ENCODE measurements at regions not wholly inside any gene's neighbourhood (a gene's known extent, or its start where the extent isn't known, plus 50 kb on each side); places are given as distances from the start of the nearest gene placed in this dataset.

DNA sequence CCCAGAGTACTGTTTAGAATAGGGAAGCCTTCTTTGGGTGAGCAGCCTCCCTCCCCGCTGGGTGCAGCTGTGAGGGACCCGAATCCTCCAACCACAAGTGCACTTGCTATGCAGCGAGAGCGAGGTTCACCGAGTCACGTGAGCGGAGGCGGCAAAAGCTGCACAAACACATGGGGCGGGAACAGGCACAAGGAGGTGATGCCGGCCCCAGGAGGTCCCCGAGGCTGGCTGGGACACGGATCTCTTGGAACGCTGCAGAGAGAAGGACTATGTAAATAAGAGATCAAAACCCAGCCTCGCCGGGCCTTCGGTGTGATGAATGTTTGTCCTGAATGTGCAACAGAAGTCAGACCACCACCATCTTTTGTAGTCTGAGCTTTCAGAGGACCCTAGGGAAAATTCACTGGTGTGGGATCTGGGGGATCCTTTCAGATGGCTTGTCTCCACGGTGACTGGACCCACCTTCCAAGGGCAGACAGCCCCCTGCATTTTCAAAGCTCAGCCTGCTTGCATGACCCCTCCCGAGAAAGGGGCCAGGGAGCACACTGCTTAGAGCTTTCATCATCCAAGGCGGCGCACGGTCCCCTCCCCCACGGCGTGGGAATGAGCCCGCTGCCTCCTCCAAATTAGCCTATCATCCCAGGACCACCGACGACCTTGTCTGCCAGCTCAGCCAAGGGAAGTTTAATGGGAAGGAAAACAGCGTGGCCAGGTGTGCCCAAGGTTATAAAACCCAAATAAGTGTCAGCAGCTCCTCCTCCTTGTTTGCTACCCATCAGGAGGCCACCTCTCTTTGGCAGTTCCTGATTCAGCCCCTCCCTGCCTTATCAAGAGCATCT lies 327.7 kb downstream of the CXCL12 start:
- TF ChIP-seq TAF1 (IDR thresholded peaks at IDR 0.05; ENCODE audit: borderline replicate concordance, insufficient read depth, low read length): no peak
- no peak for TF ChIP-seq SIN3A (IDR thresholded peaks at IDR 0.05; ENCODE audit: borderline replicate concordance, insufficient read depth, low read length)
- no peak for TF ChIP-seq POLR2AphosphoS5 (IDR thresholded peaks at IDR 0.05; ENCODE audit: low read depth, low read length)
- no peak for TF ChIP-seq FOXP2 (optimal IDR thresholded peaks at IDR 0.05; ENCODE audit: borderline replicate concordance, extremely low read depth, extremely low read length, insufficient read depth)
- no peak for TF ChIP-seq REST (IDR thresholded peaks at IDR 0.05; ENCODE audit: insufficient read depth in 1 of 2, low read depth in 2 of 2, low read length in 2 of 2)

DNA sequence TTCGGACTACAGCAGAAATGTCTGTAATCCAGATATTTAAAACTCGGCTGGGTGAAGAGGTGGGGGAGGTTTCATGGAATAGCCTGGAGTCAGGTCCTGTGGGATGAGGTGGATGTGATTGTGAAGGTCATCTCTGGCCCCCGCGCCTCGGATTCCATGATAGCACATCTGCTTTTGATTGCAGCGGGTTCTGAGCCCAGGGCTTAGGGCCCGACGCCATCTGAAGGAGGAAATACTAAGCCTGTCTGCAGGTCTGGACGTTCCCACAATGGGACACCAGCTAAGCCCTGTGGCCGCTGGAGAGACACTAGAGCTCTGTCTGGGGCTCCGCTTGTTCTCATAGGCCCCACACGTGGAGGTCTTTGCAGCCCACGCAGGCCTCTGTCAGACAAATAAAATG lies 328.7 kb downstream of the CXCL12 start:
- TF ChIP-seq REST (IDR thresholded peaks at IDR 0.05; ENCODE audit: insufficient read depth in 1 of 2, low read depth in 2 of 2, low read length in 2 of 2) (no peak), SIN3A (IDR thresholded peaks at IDR 0.05; ENCODE audit: borderline replicate concordance, insufficient read depth, low read length) (no peak), POLR2AphosphoS5 (IDR thresholded peaks at IDR 0.05; ENCODE audit: low read depth, low read length) (no peak), TAF1 (IDR thresholded peaks at IDR 0.05; ENCODE audit: borderline replicate concordance, insufficient read depth, low read length) (no peak), FOXP2 (optimal IDR thresholded peaks at IDR 0.05; ENCODE audit: borderline replicate concordance, extremely low read depth, extremely low read length, insufficient read depth) (no peak)

DNA sequence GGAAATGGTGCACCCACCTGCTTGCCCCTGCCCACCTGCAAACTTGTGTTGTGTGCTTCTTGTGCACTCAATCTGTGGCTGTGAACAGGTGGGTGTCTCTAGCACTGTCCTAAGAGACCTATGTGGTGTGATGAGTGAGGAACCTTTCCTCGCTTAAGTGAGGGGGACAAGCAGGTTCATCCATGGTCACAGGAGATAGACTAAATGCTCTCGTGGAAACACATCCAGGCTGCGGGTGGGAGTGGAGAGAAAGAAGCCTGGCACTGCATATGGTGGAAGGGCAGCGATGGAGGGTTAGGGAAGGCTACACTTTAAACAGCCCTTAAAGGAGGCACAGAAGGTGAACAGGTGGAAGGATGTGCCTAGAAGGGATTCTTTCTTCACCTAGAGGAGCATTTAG lies 330.9 kb downstream of the CXCL12 start:
- no peak for TF ChIP-seq SIN3A (IDR thresholded peaks at IDR 0.05; ENCODE audit: borderline replicate concordance, insufficient read depth, low read length)
- TF ChIP-seq POLR2AphosphoS5 (IDR thresholded peaks at IDR 0.05; ENCODE audit: low read depth, low read length): no peak
- no peak for TF ChIP-seq REST (IDR thresholded peaks at IDR 0.05; ENCODE audit: insufficient read depth in 1 of 2, low read depth in 2 of 2, low read length in 2 of 2)
- TF ChIP-seq TAF1 (IDR thresholded peaks at IDR 0.05; ENCODE audit: borderline replicate concordance, insufficient read depth, low read length): no peak

GRCh38 chr10:44053391-44053790 lies 331.5 kb downstream of the CXCL12 start:
- no peak for TF ChIP-seq FOXP2 (optimal IDR thresholded peaks at IDR 0.05; ENCODE audit: borderline replicate concordance, extremely low read depth, extremely low read length, insufficient read depth)
- TF ChIP-seq SIN3A (IDR thresholded peaks at IDR 0.05; ENCODE audit: borderline replicate concordance, insufficient read depth, low read length): no peak
- no peak for TF ChIP-seq REST (IDR thresholded peaks at IDR 0.05; ENCODE audit: insufficient read depth in 1 of 2, low read depth in 2 of 2, low read length in 2 of 2)
- no peak for TF ChIP-seq TAF1 (IDR thresholded peaks at IDR 0.05; ENCODE audit: borderline replicate concordance, insufficient read depth, low read length)
- TF ChIP-seq POLR2AphosphoS5 (IDR thresholded peaks at IDR 0.05; ENCODE audit: low read depth, low read length): no peak
